ENCODE measurements at regions not wholly inside any gene's neighbourhood (a gene's known extent, or its start where the extent isn't known, plus 50 kb on each side); places are given as distances from the start of the nearest gene placed in this dataset.

DNA sequence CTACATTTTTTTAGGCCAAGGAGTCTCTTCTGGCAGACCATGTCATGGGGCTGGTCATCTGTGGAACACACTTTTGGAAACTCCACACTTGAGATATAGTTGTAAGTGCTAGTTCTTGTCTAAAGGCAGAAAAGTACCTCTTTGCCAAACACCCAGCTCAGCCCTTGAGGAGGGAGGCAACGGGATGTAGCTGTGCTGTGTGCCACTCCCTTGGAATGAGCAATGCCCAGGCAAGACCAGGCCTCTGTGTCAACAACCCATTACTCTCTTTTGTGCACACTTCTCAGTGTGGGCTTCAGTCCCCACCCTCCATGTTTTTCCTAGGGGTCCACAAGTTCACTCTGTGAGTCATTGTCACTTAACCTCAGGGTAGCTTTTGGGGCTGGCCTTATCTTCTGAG is 528.3 kb upstream of the CFAP20DC start:
- no peak for DNase-seq

DNA sequence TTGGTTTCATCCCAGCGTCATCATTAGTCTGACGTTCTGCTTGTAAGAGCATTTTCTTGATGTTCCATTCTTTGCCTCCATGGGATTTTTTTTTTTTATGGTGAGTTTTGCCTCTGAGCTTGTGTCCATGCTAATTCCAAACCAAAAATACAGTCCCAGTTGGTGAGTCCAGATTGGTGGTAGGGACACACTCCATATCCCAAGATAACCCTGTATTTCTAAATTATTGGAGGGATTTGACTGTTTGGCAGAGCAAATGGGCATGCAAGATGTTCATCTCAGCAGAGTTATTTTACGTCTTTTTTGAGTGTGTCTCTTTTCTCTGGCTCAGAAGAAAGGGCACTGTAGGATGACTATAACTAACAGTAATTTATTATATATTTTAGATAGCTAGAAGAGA is 526.8 kb upstream of the CFAP20DC start:
- no peak for DNase-seq

DNA sequence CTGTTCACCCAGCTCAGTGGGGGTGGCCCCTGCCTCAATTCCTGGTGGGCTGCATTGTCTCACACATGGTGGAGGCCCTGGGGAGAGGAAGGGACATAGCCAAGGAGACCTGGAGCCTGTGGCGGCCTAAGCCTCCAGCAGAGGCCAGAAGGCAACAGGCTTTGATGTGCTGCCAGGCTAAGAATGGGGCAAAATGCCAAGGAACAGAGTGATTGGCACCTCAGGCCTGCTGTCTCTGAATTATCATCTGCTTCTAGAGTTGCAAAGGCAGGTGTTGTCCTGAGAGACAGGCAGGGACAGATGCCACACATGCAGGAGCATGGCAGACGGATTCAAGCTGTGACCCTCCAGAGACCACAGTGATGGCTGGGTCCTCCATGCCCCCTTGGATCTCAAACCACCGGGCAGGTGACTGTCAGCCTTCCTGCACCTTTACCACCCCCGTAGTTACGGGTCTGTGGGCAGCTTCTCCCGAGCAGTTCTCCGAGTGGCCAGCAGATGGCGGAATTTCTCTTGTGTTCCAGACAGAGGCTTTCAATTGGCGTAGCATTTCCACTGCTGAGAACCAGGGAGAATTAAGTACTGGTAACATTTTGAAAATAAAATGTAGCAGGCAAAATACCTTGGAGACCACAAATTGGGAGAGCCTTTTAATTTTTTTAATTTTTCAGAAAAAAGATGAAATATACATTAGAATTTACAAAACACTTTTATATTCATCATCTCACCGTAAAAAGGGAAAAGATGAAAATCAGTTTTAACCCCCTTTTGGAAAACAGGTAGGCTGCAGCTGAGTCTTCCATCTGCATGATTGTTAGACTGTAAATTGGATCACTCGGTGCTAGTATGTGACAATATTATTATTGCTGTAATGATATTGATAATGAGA is 525.5 kb upstream of the CFAP20DC start:
- peak; percentile 33 to 92 for DNase-seq

DNA sequence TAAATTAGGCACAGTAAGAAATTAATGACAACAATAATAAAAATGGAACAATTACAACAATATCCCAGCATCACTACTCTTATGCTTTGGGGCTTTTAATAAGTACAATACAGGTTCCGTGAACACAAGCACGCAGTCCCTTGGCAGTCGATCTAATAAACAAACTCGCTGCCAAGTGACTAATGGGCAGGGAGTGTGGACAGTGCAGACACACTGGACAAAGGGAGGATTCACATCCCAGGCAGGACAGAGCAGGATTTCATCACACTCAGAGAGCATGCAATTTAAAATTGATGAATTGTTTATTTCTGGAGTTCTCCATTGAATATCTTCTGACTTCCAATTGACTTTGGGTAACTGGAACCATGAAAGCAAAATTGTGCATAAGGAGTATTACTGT is 524.1 kb upstream of the CFAP20DC start:
- no peak for DNase-seq

DNA sequence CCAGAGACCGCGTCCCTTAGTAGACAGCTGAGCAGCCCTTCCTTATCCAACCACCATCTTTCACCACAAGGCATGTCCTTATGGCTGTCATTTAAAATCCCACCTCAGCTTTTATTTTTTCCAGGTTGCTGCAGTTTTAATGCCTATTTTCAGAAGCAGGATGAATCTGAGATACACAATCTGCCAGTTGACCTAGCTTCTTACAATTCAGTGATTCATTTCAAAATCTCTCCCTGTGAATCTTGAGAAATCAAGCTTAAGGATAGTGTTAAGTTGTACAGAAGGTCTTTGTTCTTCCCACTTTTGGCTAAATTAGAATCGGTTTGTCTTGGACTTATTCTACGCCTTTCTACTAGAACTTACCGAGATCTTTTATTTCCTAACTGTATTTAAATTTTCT is 522.3 kb upstream of the CFAP20DC start:
- no peak for DNase-seq

DNA sequence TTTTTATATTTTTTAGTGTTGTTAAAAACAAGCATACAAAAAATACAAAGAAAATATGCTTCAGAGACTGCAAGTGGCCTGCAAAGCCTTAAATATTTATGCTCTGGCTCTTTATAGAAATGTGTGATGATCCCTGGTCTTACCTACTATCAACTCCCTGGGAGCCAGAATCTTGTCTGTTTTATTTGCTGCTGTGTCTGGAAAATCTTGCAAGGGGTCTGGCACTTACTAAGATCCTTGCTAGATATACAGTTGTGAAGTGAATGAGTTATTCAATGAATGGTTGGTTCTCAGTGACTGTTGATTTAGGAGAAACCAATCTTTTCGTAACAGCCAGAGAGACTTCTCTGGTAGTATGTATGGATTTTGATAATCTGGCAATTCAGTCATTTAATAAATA is 521.0 kb upstream of the CFAP20DC start:
- DNase-seq = no peak

DNA sequence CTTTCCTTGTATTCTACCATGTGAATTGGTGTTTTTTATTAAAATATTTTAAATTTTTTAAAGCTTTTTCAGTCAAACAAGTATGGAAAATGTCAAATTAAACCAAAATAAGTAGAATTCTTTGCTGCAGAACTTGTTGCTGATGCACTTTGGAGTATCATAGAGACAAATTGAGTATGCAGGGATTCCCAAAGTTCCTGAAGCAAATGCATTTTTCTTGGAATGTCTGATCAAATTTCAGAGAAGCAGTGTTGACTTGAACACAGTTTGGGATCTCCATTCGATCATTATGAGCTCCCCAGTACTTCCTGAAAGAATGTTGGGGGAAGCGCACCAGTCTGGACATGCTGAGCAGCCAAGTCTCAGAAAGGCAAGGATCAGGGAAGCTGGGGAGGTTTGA is 517.8 kb upstream of the CFAP20DC start:
- DNase-seq = no peak

DNA sequence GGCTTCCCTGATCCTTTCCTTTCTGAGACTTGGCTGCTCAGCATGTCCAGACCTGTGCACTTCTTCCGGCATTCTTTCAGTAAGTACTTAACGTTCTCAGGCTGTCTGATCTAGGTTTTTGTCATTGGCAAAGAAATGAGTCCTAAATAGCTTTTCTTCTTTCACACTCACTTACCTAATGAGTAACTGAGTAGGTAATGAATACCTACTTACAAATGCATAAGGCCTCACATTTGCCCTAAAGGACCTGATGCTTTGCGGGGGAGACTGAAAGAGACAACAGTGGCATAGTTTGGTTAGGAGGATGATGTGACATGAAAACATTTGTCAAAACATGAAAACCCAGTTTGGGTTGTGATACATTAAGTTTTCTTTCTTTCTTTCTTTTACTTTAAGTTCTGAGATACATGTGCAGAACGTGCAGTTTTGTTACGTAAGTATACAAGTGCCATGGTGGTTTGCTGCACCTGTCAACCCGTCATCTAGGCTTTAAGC is 516.7 kb upstream of the CFAP20DC start:
- no peak for DNase-seq

DNA sequence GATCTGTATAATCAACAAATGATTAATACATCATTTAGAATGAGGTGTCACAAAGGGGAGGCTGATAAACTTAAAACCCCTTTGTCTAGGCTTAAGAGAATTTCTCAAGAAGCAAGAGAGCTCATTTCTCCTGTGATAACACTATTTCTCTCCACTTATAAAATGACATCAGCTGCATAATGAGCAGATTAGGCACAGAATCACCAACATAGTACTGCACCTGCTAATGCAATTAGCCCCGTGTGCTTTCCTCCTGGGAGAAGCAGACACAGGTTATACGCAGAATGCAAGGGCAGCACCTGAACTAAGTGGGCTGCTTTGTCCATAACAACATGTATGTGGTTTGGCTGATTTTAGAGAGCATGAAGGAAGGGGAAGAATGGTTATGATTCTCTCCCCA is 515.3 kb upstream of the CFAP20DC start:
- no peak for DNase-seq

DNA sequence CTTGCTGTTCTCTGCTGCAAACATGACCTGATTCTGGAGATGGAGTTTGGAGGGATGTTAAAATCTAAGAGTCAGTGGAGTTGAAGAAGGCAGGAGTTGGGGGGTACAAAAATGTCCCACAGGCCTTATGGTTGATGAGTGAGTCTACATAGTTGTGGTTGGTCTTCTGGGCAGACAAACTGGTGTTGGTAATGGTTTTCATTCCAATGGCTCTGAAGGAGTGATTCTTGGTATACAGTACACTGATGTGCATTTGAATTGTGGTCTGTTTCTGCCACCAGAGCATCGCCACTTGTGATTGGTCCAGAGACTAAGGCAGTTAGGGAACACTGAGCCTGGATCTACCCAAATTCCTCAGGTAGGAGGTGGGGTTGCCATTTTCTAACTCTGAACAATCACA is 514.1 kb upstream of the CFAP20DC start:
- no peak for DNase-seq

DNA sequence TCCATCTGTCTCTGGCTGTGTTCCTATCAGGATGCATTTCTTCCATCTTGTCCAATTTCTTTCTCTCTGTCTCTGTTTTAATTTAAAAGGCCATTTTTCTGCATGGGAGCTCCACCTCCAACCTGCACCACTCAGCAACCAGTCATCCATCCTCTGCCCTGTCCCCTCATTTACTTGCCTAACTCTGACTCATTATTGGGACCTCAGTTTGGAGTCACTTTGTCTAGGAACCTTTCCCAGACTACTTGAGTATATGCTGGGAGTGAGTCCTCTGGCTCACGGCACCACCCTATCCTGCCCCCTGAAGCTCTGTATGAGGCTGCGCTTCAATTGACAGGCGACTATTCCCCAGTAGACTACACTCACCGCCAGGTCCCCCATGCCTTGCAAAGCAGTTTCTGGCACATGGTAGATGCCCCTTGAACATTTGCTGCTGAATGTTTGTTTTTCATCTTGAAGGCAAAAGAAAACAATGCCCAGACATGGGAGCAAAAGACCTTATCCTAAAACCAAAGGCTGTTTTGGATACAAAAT is 513.3 kb upstream of the CFAP20DC start:
- DNase-seq = no peak

DNA sequence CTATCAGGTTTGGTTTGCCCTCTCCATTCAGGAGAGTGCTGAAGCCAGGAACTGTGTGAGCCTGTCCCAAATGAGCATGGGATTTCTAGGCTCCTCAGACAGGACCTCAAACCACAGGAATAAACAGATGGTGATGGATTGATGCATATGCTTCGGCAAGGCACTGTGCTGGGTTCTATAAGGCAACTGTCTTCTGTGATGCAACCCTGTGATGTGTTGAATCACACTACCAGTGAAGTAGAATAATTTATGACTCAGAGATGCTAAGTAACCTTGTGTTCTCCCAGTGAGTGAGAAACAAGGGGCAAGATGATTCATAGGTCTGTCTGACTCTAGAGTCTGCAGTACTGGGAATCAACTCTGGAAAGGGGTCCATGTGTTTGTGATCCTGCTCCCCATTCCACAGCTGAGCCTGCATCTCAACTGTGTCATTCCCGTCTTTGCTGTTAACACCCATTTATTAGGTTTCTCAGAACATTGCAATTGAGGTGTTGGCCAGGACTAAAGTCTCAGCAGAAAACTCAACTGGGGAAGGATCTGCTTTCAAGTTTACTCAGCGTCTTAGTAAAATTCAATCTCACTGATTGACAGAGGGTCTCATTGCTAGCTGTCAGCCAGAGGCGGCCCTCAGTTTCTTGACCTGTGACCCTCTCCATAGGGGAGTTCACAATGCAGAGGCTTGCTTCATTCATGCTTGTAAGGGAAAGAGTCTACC is 510.1 kb upstream of the CFAP20DC start:
- DNase-seq = peak; percentile 52 to 59

DNA sequence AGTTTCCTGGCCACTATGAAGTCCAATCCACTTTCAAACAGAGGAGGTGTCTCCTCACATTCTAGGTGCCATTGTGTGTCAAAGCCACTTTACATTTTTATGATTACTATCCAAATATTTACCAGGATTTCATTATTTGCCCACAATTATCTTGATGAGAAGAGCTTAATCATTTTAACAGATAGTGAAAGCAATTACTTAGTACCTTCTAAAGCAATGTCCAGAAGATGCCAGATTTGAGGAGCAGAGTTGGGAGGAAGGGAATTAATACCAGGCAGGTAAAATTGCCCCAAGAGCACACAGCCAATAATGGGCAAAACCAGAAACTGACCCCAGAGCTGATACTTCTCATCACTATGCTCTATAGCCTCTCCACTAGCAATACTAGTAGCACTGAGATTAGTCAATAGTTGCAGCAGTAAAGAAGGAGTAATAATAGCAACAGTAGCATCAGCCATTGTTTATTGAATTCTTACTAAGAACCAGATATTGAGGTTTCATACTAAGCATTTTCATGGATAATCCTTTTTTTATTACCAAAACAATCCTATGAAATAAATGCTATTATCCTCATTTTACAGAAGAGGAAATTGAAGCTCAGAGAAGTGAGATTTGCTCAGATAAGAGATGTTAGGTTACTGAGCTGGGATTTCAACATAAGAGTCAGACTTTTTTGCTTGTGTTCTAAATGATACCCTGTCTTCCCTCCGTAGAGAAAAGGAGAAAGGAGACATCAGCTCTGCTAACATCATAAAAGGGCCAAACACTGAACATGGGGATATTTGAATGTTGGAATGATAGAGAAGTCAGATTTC is 509.3 kb upstream of the CFAP20DC start:
- no peak for DNase-seq

DNA sequence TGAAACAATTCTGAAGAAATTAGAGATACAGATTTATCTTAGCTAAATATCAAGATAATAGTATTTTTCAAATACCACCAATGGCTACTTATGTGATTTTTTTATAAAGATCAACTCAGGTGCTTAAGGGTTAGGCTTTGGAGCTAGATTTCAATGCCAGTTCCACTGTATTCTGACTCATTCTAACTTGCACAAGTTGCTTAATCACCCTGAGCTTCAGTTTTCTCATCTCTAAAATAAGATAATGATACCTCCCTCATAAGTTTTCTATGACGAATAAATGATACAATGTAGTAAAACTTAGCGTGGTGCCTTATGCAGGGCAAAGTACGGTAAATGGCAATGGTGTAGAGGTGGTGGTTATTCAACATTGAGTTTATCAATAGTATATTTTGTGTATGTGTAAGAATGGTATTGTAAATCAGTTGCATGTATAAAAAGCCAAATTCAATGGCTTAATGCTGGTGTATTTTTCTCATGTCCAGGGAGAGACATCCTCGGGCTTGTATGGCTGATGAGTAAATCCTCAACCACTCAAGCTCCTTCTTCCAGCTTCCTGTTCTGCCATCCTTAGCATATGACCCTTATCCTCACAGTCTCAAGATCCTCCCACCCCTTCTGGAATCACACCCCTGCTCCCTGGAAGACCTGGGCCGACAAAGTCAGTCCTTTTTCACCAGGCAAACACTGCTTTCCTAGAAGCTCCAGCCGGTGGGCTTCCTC is 505.9 kb upstream of the CFAP20DC start:
- peak in 1 of 2 donors; percentile 4 for DNase-seq

DNA sequence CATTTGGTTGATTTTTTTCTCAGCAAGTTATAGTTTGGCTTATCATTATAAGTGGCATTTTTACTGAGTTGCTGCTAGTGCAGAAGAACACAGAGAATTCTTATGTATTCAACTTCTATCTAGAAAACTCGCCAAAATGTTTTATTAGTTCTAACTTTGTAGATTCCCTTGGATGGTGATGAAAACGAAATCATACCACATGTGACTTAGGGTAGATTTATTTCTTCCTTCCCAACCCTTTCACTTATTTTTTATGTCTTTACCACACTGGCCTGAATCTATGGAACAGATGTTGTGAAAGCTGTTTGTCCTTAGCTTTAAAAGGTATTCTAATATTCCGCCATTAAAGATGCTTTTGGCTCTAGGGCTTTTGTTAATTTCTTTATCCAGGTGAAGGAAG is 503.3 kb upstream of the CFAP20DC start:
- no peak for DNase-seq

DNA sequence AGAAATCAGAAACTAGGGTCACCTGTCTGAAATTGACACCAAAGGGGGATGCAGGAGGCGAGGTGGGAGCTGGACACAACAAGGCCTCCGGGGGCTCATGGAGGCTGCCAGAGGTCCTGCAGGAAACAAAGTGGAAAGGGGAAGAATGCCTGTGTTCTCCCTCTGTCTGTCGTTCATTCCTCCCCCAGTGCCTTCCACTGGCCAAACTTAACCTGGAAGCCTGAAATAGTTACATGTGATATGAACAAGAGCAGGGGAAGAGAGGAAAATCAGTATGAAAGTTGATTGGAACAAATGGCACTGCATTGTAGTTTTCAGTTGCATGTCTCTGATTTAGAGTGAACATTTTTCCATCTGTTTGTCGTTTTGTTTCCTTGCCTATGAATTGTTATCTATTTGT is 502.0 kb upstream of the CFAP20DC start:
- no peak for DNase-seq

DNA sequence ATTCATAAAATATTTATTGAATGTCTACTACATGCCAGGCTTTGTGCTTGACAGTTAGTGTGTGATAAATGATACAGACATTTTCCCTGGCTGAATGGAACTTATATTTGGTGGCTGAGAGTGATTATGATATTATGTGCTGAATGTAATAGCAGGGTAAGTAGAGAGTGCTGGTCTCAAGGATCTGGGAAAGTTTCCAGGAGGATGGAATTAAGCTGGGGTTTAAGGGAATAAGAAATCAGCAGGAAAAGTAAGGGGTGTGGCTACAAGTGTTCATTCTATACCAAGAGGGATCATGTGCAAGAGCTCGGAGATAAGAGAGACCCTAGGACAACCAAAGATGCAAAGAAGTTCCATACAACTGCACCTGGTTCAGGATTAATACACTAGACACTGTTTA is 500.1 kb upstream of the CFAP20DC start:
- DNase-seq = no peak

DNA sequence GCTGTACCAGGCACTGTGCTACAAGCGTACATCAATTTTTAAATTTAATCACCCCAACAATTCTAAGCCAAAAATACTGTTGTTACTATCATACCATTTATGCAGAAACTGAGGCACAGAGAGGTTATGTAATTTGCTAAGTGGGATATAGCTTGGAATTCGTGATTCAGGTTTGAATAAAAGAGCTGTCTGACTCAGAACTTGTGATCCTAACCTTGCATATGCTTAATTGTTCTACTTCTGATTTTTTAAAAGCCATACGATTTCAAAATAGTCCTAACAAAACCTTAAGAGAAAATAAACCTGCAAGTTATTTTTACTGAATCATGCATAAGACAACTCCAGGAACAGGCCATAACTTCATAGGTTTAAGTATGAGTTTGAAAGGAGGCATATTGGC is 498.0 kb upstream of the CFAP20DC start:
- no peak for DNase-seq

DNA sequence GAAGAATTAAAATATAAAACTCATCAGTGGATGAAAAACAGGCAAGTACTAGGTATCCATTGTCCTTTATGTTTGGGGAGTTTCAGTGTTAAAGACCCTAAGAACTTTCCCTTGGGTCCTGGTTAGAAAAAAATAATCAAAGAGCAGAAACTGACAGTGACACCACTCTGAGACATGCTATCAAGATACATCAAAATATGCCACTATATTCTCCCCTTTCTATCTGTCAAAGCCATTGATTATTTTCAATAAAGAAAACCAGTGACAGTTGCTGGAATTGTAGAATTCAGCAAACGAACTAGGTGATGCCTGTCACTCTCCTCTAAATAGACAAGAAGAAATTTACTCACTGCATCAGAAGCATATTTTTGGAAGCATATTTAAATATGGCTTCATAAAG is 496.7 kb upstream of the CFAP20DC start:
- no peak for DNase-seq

DNA sequence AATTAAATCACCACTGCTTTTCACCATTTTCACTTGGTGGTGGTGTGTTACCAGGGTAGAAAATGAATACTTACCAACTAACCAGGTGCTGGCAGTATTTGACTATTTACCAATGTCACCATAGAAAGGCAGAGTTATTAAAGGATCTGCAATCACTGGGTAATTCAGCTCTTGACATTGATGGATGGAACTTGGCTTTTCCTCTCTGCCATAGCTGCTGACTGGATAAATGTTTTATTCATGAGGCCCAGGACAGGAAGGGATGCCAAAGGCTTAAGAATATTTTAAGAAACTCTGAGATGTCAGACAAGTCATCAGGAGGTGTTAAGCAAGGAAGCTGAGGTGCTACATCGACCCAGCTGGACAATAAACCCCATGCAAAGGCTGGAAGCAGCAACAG is 495.5 kb upstream of the CFAP20DC start:
- no peak for DNase-seq

DNA sequence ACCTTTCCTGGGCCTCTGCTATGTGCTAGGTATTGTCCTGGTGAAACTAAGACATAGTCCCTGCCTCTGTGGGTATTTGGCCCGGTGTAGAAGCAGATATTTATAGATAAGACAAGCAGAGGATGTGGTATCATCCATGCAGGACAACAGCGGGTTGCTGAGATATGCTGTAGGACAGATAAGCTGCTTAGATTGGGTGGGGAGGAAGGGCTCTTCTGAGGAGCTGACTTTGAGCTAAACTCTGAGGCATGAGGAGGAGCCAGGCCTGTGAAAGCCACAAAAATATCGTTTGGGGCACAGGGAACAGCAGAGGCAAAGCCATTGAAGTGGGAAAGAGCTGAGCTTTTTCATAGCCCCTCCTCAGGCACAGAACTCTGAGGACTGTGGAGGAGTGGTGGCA is 492.5 kb upstream of the CFAP20DC start:
- DNase-seq = no peak

DNA sequence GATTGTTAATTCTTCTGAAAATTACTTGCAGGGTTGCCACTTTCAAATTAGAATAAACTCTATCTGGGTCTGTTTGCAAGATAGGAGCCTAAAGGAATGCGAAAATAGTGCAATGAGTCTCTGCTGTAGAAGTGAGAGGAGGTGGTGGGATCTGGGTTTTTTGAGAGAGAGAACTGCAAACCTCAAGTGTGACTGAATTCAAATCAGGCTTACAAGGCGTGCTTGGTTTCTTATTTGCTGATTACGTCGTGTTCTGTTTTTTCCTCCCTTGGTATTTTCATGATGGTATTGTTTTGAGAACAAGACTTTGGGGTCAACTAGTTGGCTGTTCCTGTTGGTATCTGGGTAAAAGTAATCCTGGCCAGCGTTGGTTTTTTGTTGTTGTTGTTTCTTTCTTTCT is 490.9 kb upstream of the CFAP20DC start:
- no peak for DNase-seq
